SK-N-MC (cell line): ENCODE measurements at regions not wholly inside any gene's neighbourhood (a gene's known extent, or its start where the extent isn't known, plus 50 kb on each side); places are given as distances from the start of the nearest gene placed in this dataset.

ENCODE experiments used
- EZH2 ChIP-seq: fragments of 200-600 bp; sonication (generic); IDR thresholded peaks from one replicate; pipeline ENCODE4 v1.6.1; 2017; ENCODE audit warnings: antibody characterized with exemption
- POLR2AphosphoS5 ChIP-seq: IDR thresholded peaks from 2 replicates; pipeline ENCODE4 v1.6.1; 2012; ENCODE audit warnings: mild to moderate bottlenecking, low read depth, low read length, borderline replicate concordance

- TF ChIP-seq POLR2AphosphoS5 (no peak), EZH2 (no peak)
Measured at GRCh38 chr3:73828348-73828747, 203.6 kb upstream of the PDZRN3 start.
